ENCODE measurements at regions not wholly inside any gene's neighbourhood (a gene's known extent, or its start where the extent isn't known, plus 50 kb on each side); places are given as distances from the start of the nearest gene placed in this dataset.

- no peak for DNase-seq
- no peaks in the 10 kb centered on the region for H3K36me3 ChIP-seq (replicated peaks in 1 of 2)
- H3K27me3 ChIP-seq: no peaks in the 10 kb centered on the region
- no peak for TF ChIP-seq POLR2A (IDR thresholded peaks at IDR 0.05)
- TF ChIP-seq CTCF (IDR thresholded peaks at IDR 0.05): no peak
- H3K4me1 ChIP-seq (replicated peaks in 1 of 2): no peaks in the 10 kb centered on the region
- no peak overlapping the region for H3K4me3 ChIP-seq
- no peak overlapping the region for H3K27ac ChIP-seq
- intact Hi-C loops (cut with DNase I): no loop called here
- 75 to 93% (median 87%) methylated on average over 2 of the region's 2 CpGs for WGBS, 4 donors
- H3K9me3 ChIP-seq (replicated peaks in 1 of 3): no peaks in the 10 kb centered on the region
These were observed 134.4 kb downstream of the MAF start for GRCh38 chr16:79466111-79466510.

GRCh38 chr16:79463841-79464240, 136.7 kb downstream of the MAF start:
- TF ChIP-seq POLR2A (IDR thresholded peaks at IDR 0.05) (no peak), CTCF (IDR thresholded peaks at IDR 0.05) (no peak)
- H3K27ac ChIP-seq: no peak overlapping the region
- H3K4me3 ChIP-seq: no peak overlapping the region
- H3K36me3 ChIP-seq (replicated peaks in 1 of 2): no peaks in the 10 kb centered on the region
- peak in 1 of 7 donors; percentile 32 for DNase-seq
- intact Hi-C loops (cut with DNase I): no loop called here
- H3K9me3 ChIP-seq (replicated peaks in 1 of 3): no peaks in the 10 kb centered on the region
- no peaks in the 10 kb centered on the region for H3K27me3 ChIP-seq
- 63 to 87% (median 74%) methylated on average over 5 of the region's 5 CpGs for WGBS, 4 donors
- H3K4me1 ChIP-seq (replicated peaks in 1 of 2): no peaks in the 10 kb centered on the region

GRCh38 chr16:79456036-79456435, 144.5 kb downstream of the MAF start:
- DNase-seq: no peak
- TF ChIP-seq CTCF (IDR thresholded peaks at IDR 0.05) (no peak), POLR2A (IDR thresholded peaks at IDR 0.05) (no peak)
- Histone ChIP-seq H3K27me3 (no peaks in the 10 kb centered on the region), H3K4me1 (replicated peaks in 1 of 2) (no peaks in the 10 kb centered on the region), H3K9me3 (replicated peaks in 1 of 3) (no peaks in the 10 kb centered on the region), H3K36me3 (replicated peaks in 1 of 2) (no peaks in the 10 kb centered on the region), H3K27ac (no peak overlapping the region), H3K4me3 (no peak overlapping the region)
- intact Hi-C loops (cut with DNase I): no loop called here
- WGBS, 4 donors: 71 to 92% (median 86%) methylated on average over 4 of the region's 4 CpGs

- TF ChIP-seq POLR2A (IDR thresholded peaks at IDR 0.05) (no peak), CTCF (IDR thresholded peaks at IDR 0.05) (no peak)
- intact Hi-C loops (cut with DNase I): no loop called here
- no peaks in the 10 kb centered on the region for H3K4me1 ChIP-seq (replicated peaks in 1 of 2)
- WGBS, 4 donors: 80 to 88% (median 86%) methylated on average over 8 of the region's 8 CpGs
- no peak overlapping the region for H3K27ac ChIP-seq
- no peaks in the 10 kb centered on the region for H3K27me3 ChIP-seq
- no peak overlapping the region for H3K4me3 ChIP-seq
- H3K36me3 ChIP-seq (replicated peaks in 1 of 2): no peaks in the 10 kb centered on the region
- H3K9me3 ChIP-seq (replicated peaks in 1 of 3): no peaks in the 10 kb centered on the region
- no peak for DNase-seq
These were observed 147.9 kb downstream of the MAF start for GRCh38 chr16:79452671-79453070.

Data from adrenal gland (tissue), 9 donors.